Fibroblast of skin of right biceps (primary cell): ENCODE measurements at regions not wholly inside any gene's neighbourhood (a gene's known extent, or its start where the extent isn't known, plus 50 kb on each side); places are given as distances from the start of the nearest gene placed in this dataset.

Experiments
- DNase-seq: peaks from one replicate; pipeline ENCODE4 v3.0.0-alpha.2; 2013

GRCh38 chr20:6180531-6180930 lies 57.7 kb upstream of the FERMT1 start:
- no peak for DNase-seq

GRCh38 chr20:6178537-6178936 lies 55.7 kb upstream of the FERMT1 start:
- DNase-seq, result peak; percentile 11

DNA sequence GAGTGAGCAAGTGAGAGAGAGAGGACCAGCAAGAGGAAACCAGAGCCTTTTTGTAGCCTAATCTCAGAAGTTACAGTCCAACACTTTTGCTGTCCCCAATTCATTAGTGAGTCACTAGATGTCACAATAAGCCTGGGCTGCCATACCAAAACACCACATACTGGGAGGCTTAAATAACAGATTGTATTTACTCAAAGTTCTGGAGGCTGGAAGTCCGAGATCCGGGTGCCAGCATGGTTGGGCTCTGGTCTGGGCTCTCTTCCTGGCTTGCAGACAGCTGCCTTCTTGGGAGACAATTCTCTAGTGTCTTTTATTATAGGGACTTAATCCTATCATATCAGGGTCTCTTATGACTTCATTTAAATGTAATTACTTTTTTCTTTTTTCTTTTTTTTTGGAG lies 50.7 kb upstream of the FERMT1 start:
- DNase-seq, result no peak
